HG02885 (cell line): ENCODE measurements at regions not wholly inside any gene's neighbourhood (a gene's known extent, or its start where the extent isn't known, plus 50 kb on each side); places are given as distances from the start of the nearest gene placed in this dataset.

Experiments used
- ATAC-seq: cut with Tn5 transposase; IDR thresholded peaks from one replicate; pipeline ENCODE4 v1.9.1; 2021; ENCODE audit warnings: mild to moderate bottlenecking; ENCODE audit not compliant: unreplicated experiment, poor library complexity

DNA sequence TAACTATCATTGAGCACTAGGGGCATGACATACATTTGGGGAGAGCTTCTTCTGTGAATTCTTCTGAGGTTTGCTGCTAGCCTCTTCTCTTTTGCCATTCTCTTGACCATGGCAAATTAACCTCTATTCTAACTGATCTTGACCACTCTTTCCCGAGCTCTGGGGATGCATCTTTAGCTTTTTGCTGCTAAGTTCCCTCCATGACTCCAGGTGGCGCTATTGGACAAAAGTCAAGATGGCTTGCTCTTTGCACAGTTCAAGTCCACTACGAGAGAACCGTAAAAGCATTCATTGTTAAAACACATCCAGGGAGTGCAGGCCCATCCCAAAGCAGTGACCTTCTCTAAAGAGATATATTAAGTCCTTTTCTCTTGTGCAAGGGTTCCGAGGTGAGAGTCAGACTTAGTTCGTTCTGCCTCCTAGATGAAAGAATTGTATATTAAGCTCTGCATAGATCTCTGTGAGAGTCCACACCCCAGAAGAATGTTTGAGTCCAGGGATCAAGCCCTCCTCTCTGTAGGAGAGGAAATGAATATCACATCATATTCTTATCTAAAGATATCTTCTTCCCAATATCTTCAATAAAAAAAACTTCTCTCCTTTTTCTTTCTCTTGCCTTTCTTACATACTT is 1152.9 kb upstream of the CDH6 start:
- peak; percentile 79 for ATAC-seq

- no peak for ATAC-seq
These were observed 1154.1 kb upstream of the CDH6 start for GRCh38 chr5:30039379-30039778.

DNA sequence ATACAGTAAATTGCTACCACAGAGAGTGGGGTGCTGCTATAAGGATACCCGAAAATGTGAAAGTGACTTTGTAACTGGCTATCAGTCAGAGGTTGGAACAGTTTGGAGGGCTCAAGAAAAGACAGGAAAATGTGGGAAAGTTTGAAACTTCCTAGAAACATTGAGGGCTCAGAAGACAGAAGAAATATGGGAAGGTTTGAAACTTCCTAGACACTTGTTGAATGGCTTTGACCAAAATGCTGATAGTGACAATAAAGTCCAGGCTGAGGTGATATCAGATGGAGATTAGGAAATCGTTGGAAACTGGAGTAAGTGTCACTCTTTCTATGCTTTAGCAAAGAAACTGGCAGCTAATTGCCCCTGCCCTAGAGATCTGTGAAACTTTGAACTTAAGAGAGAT is 1158.6 kb upstream of the CDH6 start:
- no peak for ATAC-seq

DNA sequence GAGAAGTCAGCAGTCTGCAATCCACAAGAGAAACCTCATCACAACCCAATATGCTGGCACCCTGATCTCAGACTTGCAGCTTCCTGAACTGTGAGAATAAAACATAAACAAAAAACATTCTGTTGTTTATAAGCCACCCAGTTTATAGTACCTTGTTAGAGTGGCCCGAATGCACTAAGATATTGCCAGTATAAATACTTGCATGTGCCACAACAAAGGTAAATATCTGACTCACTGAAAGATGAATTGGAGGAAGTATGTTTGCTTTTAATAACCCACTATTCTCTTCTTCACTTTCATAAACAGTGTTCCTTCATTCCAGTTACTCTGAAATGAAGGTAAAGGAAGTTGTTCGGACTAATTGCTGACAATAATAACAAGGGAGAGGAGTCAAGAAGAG is 1163.4 kb upstream of the CDH6 start:
- no peak for ATAC-seq

GRCh38 chr5:30001826-30002225 is 1191.7 kb upstream of the CDH6 start:
- no peak for ATAC-seq

DNA sequence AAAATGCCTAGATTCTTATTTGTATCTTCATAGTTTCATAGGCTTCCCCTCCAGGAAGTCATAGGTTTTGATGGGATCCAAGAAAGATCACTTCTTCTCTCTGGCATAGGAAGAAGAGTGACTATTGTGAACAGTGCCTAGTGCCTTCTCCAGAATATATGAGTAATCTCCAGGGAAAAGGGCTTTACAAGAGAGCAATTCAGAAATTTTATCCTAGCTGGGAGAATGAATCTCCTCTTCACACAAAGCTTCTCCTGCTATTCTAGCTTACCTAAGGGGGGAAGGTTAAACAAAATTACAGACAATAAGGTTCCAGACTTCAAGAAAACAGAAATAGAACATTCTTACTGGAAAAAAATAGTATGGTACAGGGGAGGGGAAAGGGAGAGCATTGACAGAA is 1193.3 kb upstream of the CDH6 start:
- no peak for ATAC-seq

- ATAC-seq = no peak
These were observed 1198.3 kb upstream of the CDH6 start for GRCh38 chr5:29995154-29995553.

GRCh38 chr5:29994519-29994918 is 1199.0 kb upstream of the CDH6 start:
- ATAC-seq = no peak

- no peak for ATAC-seq
These were observed 1200.2 kb upstream of the CDH6 start for GRCh38 chr5:29993286-29993685.

DNA sequence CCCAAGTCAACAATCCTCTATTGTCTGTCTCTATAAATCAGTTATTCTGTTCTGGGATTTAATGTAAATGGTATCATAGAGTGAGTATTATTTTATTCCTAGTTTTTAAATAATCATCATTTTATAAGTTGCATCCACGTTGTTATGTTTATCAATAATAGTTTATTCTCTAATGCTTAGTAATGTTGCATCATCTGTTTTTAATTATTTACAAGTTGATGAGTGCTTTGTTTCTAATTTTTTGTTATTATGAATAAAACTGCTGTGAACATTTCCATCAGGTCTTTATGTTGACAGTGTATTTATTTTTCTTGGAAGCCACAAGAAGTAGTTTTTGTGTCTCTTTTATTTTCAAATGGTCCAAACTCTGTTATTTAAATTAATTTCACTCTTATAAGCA is 1201.2 kb upstream of the CDH6 start:
- ATAC-seq = no peak

DNA sequence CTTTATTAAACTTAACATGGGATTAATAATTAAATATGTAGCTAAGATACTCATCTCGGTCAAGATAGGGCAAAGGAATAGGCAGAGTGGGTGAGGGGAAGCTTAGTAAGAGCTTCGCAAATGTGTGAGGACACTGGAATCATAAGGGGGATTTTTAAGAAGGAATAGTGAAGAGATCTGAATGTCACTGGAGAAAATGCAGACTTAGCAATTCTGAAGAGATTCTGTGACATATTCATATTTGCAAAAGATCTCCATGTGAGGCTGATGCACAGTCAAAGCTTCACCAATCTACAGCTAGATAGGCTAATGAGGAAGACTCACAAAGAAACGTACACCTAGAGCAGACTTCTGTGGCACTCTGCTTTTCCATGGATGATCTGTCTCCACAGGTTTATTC is 1202.8 kb upstream of the CDH6 start:
- ATAC-seq = no peak

DNA sequence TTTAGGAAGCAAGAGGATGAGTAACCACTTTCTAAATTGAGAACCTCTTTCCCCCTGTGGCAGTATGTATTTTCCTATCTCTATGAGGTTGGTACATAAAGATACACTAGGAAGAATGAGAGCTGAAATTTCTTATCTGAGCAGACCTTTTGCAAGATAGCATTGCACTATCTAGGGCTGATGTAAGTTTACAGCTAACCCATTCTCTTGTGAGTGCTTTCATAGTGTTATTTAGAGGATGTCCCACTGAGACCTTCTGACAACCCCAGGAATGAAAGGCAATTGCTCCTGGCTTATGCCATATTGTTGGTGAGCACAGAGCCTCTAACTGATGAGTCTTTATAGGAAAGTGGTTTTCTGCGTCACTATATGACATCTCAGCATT is 1209.3 kb upstream of the CDH6 start:
- no peak for ATAC-seq

GRCh38 chr5:29983528-29984155 is 1209.8 kb upstream of the CDH6 start:
- ATAC-seq = no peak

DNA sequence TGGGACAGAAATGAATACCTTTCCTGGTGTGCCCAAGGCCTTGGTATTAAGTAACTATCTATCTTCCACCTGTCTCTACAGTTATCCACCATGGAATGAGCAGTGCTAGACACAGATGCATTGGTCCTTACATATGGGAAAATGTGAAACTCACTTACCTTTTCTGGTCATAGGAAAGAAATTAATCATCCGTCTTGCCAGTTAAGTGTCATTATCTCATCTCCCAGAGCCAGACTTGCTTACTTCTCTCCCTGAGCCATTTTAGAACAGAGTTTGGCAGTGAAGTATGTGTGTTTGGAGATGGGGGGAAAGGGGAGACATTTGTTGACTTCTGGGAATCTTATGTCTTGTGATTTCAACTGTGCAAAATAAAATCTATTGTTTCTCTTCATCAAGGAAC is 1211.0 kb upstream of the CDH6 start:
- no peak for ATAC-seq

- no peak for ATAC-seq
These were observed 1220.9 kb upstream of the CDH6 start for GRCh38 chr5:29972597-29972996.

GRCh38 chr5:29963956-29964355 is 1229.5 kb upstream of the CDH6 start:
- no peak for ATAC-seq

GRCh38 chr5:29960323-29960722 is 1233.2 kb upstream of the CDH6 start:
- no peak for ATAC-seq

- no peak for ATAC-seq
These were observed 1242.9 kb upstream of the CDH6 start for GRCh38 chr5:29950416-29951145.

DNA sequence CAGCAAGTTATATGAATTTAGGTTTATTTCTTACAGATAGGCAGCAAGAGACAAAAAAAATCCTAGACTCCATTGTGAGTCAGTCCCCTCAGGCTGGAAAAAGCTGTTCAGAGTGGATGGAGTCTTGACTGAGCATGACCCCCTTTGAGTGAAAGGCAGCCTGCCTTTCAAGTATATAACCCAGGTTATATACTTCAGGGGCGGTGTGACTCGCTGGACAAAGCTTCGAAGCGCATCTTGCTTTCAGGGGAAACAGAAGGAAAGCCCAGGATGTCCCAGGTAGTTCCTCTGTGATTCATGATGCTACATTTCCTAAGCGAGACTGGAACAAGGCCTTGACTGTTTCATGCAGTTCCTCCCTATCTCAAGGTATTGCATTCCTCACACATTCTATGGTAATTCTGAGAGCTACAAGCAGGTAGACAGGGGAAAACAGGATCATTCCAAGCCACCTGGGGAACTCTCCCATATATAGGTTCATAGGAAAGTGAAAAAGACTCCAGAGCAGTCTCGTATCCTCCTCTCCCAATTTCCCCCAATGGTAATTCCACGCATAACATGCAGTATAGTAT is 1244.1 kb upstream of the CDH6 start:
- ATAC-seq = no peak

GRCh38 chr5:29944327-29944726 is 1249.2 kb upstream of the CDH6 start:
- no peak for ATAC-seq

- no peak for ATAC-seq
These were observed 1251.4 kb upstream of the CDH6 start for GRCh38 chr5:29942089-29942488.
